T-cell (primary cell): ENCODE measurements at regions not wholly inside any gene's neighbourhood (a gene's known extent, or its start where the extent isn't known, plus 50 kb on each side); places are given as distances from the start of the nearest gene placed in this dataset.
A peak's percentile ranks its signal among the peaks of the same experiment; 100 is the strongest.

Experiments used
- ATAC-seq, 4 experiments: fragments of 200-7000 bp in 3 of 4; fragments of 150-1000 bp in 1 of 4; cut with Tn5 transposase; replicated peaks in 1 of 4; 1 replicate in 3 of 4; 2 replicates in 1 of 4; pipeline ENCODE4 v1.10.0; 2021; ENCODE audit warnings: moderate library complexity in 3 of 4, mild to moderate bottlenecking in 2 of 4, moderate number of reproducible peaks in 1 of 4
- CTCF ChIA-PET, 2 donors: fragments of 300-600 bp; sonication (Branson Sonifier 250); formaldehyde crosslinking; loops; one replicate each; lab custom pipeline; 2022; ENCODE audit warnings: antibody characterized with exemption in 2 of 2; lab: Charles Lee
- POLR2A ChIA-PET, 2 donors: fragments of 300-600 bp; sonication (Branson Sonifier 250); formaldehyde crosslinking; loops; one replicate each; lab custom pipeline; 2022; ENCODE audit warnings: antibody characterized with exemption in 2 of 2; lab: Charles Lee
- DNase-seq, 35 experiments: peaks; one replicate each; pipeline versions ENCODE4 v3.0.0 to v3.0.0-alpha.2; 2013 to 2023
- H3K27ac ChIP-seq: one replicate; pipeline ENCODE4 v1.5.1; 2013; ENCODE audit warnings: low read length
- H3K27me3 ChIP-seq, 2 experiments: replicated peaks in 1 of 2; 1 replicate in 1 of 2; 2 replicates in 1 of 2; pipeline versions ENCODE4 v1.6.1 to v1.7.0; 2013; ENCODE audit warnings: low read length in 1 of 2, mixed read lengths in 1 of 2; ENCODE audit not compliant: control insufficient read depth in 2 of 2, insufficient read depth in 2 of 2; ENCODE audit errors: extremely low read depth in 1 of 2
- H3K36me3 ChIP-seq, 2 donors: 1 replicate in 1 of 2; 2 replicates in 1 of 2; pipeline versions ENCODE4 v1.6.1 to v1.7.0; 2013; ENCODE audit warnings: low read length in 1 of 2; ENCODE audit not compliant: control insufficient read depth in 2 of 2, insufficient read depth in 1 of 2; ENCODE audit errors: extremely low read depth in 1 of 2
- H3K4me1 ChIP-seq, 2 experiments: 1 replicate in 1 of 2; 2 replicates in 1 of 2; pipeline versions ENCODE4 v1.6.1 to v1.7.0; 2013; ENCODE audit warnings: low read length in 2 of 2, mixed read lengths in 1 of 2; ENCODE audit not compliant: insufficient read depth in 2 of 2, control insufficient read depth in 1 of 2; ENCODE audit errors: extremely low read depth in 1 of 2
- H3K4me3 ChIP-seq, 2 donors: 1 replicate in 1 of 2; 2 replicates in 1 of 2; pipeline versions ENCODE4 v1.5.1 to v1.7.0; 2013; ENCODE audit warnings: mild to moderate bottlenecking in 2 of 2, low read length in 1 of 2, moderate library complexity in 1 of 2; ENCODE audit not compliant: control insufficient read depth in 1 of 2; ENCODE audit errors: extremely low read depth in 1 of 2
- H3K9me3 ChIP-seq: 2 replicates; pipeline ENCODE4 v1.7.0; 2013
- H3K27ac Mint-ChIP-seq, 2 donors: one replicate each; pipeline ENCODE4 v1.8.0; 2020 to 2021; ENCODE audit warnings: mild to moderate bottlenecking in 2 of 2, mixed read lengths in 2 of 2
- H3K27me3 Mint-ChIP-seq, 2 donors: one replicate each; pipeline ENCODE4 v1.8.0; 2021 to 2022; ENCODE audit warnings: mixed read lengths in 2 of 2
- H3K36me3 Mint-ChIP-seq: one replicate; pipeline ENCODE4 v1.8.0; 2021; ENCODE audit warnings: mixed read lengths
- H3K4me1 Mint-ChIP-seq, 3 donors: one replicate each; pipeline ENCODE4 v1.8.0; 2020 to 2022; ENCODE audit warnings: mixed read lengths in 3 of 3, mild to moderate bottlenecking in 1 of 3
- H3K4me3 Mint-ChIP-seq, 3 donors: one replicate each; pipeline ENCODE4 v1.8.0; 2020 to 2022; ENCODE audit warnings: mild to moderate bottlenecking in 3 of 3, mixed read lengths in 3 of 3, moderate library complexity in 3 of 3
- H3K9me3 Mint-ChIP-seq, 3 donors: one replicate each; pipeline ENCODE4 v1.8.0; 2020 to 2022; ENCODE audit warnings: mixed read lengths in 3 of 3
- WGBS: methylation state at CpG from one replicate; pipeline ENCODE4 v1.1.5; 2013; ENCODE audit warnings: missing lambda C conversion rate; ENCODE audit not compliant: insufficient coverage; 5-methylcytosine and 5-hydroxymethylcytosine counted together

- Histone ChIP-seq H3K27ac (no peak overlapping the region), H3K4me1 (peaks cover 17 to 77% of the 10 kb centered on the region in 2 experiments), H3K4me3 (no peak overlapping the region), H3K9me3 (no peaks in the 10 kb centered on the region), H3K27me3 (no peaks in the 10 kb centered on the region), H3K36me3 (no peaks in the 10 kb centered on the region)
- peaks cover 0 to 5% of the 10 kb centered on the region in 2 donors for H3K27me3 Mint-ChIP-seq
- ATAC-seq (no peak), DNase-seq (no peak)
- POLR2A ChIA-PET: no interaction called here
- CTCF ChIA-PET: interaction anchor here in 1 of 2 donors (1.1 kb wide), 1 partner anchor 18 kb away, joined by 3 read pairs; no protein-coding TSS in a partner anchor
- 100% methylated on average over 1 of the region's 1 CpG for WGBS
- no peak overlapping the region for H3K27ac Mint-ChIP-seq
- no peaks in the 10 kb centered on the region for H3K9me3 Mint-ChIP-seq
- H3K36me3 Mint-ChIP-seq: no peaks in the 10 kb centered on the region
- H3K4me3 Mint-ChIP-seq: no peak overlapping the region
- H3K4me1 Mint-ChIP-seq: peaks cover 44 to 68% (median 58%) of the 10 kb centered on the region in 3 donors
Measured at GRCh38 chr1:229032375-229032774, 238.5 kb upstream of the RAB4A start.

GRCh38 chr1:229033480-229033879 is 237.4 kb upstream of the RAB4A start:
- H3K27ac ChIP-seq: no peak overlapping the region
- ATAC-seq: no peak

GRCh38 chr1:229034342-229034741 is 236.6 kb upstream of the RAB4A start:
- CTCF ChIA-PET: interaction anchor here in 1 of 2 donors (0.6 kb wide), 1 partner anchor 149 kb away, joined by 4 read pairs; no protein-coding TSS in a partner anchor
- no peak for ATAC-seq
- Histone ChIP-seq H3K4me1 (peaks cover 12 to 63% of the 10 kb centered on the region in 2 experiments), H3K9me3 (no peaks in the 10 kb centered on the region), H3K27ac (no peak overlapping the region), H3K27me3 (no peaks in the 10 kb centered on the region), H3K4me3 (no peak overlapping the region), H3K36me3 (no peaks in the 10 kb centered on the region)
- no peak for DNase-seq
- POLR2A ChIA-PET: interaction anchor here in 1 of 2 donors (0.5 to 0.7 kb wide), 3 partner anchors 9 to 13 kb away, joined by 3 to 7 read pairs (median 4); no protein-coding TSS in a partner anchor
- H3K4me3 Mint-ChIP-seq: no peak overlapping the region
- WGBS: no CpG with 5 or more reads among the region's 3 CpGs
- H3K27ac Mint-ChIP-seq: peak overlapping the region in 1 of 2 donors; percentile 83
- H3K4me1 Mint-ChIP-seq: peaks cover 39 to 76% (median 56%) of the 10 kb centered on the region in 3 donors
- no peaks in the 10 kb centered on the region for H3K36me3 Mint-ChIP-seq
- H3K27me3 Mint-ChIP-seq: peaks cover 7 to 12% of the 10 kb centered on the region in 2 donors
- no peaks in the 10 kb centered on the region for H3K9me3 Mint-ChIP-seq

More at GRCh38 chr1:229033480-229033879, 237.4 kb upstream of the RAB4A start:
- Histone ChIP-seq H3K27me3 (no peaks in the 10 kb centered on the region), H3K9me3 (no peaks in the 10 kb centered on the region), H3K4me1 (peaks cover 12 to 70% of the 10 kb centered on the region in 2 experiments), H3K36me3 (no peaks in the 10 kb centered on the region), H3K4me3 (no peak overlapping the region)
- ChIA-PET POLR2A (no interaction called here), CTCF (no interaction called here)
- Mint-ChIP-seq H3K9me3 (no peaks in the 10 kb centered on the region), H3K27me3 (peaks cover under 1 to 9% of the 10 kb centered on the region in 2 donors), H3K27ac (peak overlapping the region in 1 of 2 donors; percentile 62), H3K4me3 (no peak overlapping the region), H3K36me3 (no peaks in the 10 kb centered on the region), H3K4me1 (peaks cover 39 to 71% (median 56%) of the 10 kb centered on the region in 3 donors)
- 80% methylated on average over 4 of the region's 4 CpGs for WGBS
- no peak for DNase-seq

GRCh38 chr1:229035054-229035747 is 235.7 kb upstream of the RAB4A start:
- POLR2A ChIA-PET: interaction anchor here in 1 of 2 donors (0.6 kb wide), 1 partner anchor 8 kb away, joined by 3 read pairs; no protein-coding TSS in a partner anchor
- no peak overlapping the region for H3K4me3 ChIP-seq
- H3K4me1 ChIP-seq: peaks cover 12 to 58% of the 10 kb centered on the region in 2 experiments
- Mint-ChIP-seq H3K4me1 (peaks cover 39 to 76% (median 56%) of the 10 kb centered on the region in 3 donors), H3K27me3 (peaks cover 12% of the 10 kb centered on the region in 2 donors), H3K4me3 (peak overlapping the region in 1 of 3 donors; percentile 37), H3K36me3 (no peaks in the 10 kb centered on the region), H3K27ac (peak overlapping the region; percentile 75 to 83), H3K9me3 (no peaks in the 10 kb centered on the region)
- H3K9me3 ChIP-seq: no peaks in the 10 kb centered on the region
- CTCF ChIA-PET: no interaction called here
- peak in 3 of 4 experiments; percentile 48 to 72 (median 63) for ATAC-seq
- H3K36me3 ChIP-seq: no peaks in the 10 kb centered on the region
- peak in 1 of 35 experiments; percentile 14 for DNase-seq
- H3K27ac ChIP-seq: peak overlapping the region; percentile 45
- H3K27me3 ChIP-seq: no peaks in the 10 kb centered on the region
- WGBS: 60% methylated on average over 2 of the region's 6 CpGs

- H3K9me3 Mint-ChIP-seq: no peaks in the 10 kb centered on the region
- peaks cover 39 to 76% (median 56%) of the 10 kb centered on the region in 3 donors for H3K4me1 Mint-ChIP-seq
- peaks cover 12 to 16% of the 10 kb centered on the region in 2 donors for H3K27me3 Mint-ChIP-seq
- H3K36me3 ChIP-seq: no peaks in the 10 kb centered on the region
- ChIA-PET CTCF (no interaction called here), POLR2A (no interaction called here)
- no CpG with 5 or more reads among the region's 2 CpGs for WGBS
- peak overlapping the region; percentile 75 to 83 for H3K27ac Mint-ChIP-seq
- no peaks in the 10 kb centered on the region for H3K27me3 ChIP-seq
- peak in 1 of 4 experiments; percentile 22 for ATAC-seq
- H3K4me3 Mint-ChIP-seq: peak overlapping the region in 2 of 3 donors; percentile 7 to 37
- H3K27ac ChIP-seq: peak overlapping the region; percentile 45
- peaks cover 12 to 58% of the 10 kb centered on the region in 2 experiments for H3K4me1 ChIP-seq
- no peaks in the 10 kb centered on the region for H3K36me3 Mint-ChIP-seq
- no peak for DNase-seq
- H3K9me3 ChIP-seq: no peaks in the 10 kb centered on the region
- H3K4me3 ChIP-seq: no peak overlapping the region
Measured at GRCh38 chr1:229035748-229036082, 235.2 kb upstream of the RAB4A start.

DNA sequence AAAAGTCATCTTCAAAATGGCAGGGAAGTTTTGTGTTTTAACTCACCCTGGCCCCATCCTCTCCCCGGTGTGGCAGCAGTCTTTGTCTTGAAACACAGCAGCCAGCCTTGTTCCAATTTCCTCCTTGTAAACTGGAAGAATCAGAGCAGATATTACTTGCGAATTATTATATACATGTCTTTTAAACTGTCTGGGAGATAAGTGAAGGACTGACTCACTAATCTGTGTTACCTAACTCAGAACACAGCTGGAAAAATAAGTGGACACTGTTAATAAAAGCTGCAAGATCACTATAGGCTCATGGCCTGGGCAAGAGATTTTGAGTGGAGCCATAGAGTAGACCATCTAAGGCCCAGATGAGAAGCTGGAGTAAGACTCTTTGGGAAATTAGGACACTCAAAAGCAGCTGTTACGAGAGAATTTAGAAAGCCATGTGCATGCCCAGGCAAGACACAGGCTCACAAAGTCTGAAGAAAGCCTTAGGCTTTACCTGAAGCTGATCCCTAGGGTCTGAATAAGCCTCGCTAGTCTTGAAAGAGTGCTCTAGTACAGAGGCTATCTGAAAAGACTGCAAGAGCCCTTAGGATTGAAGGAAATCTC is 233.0 kb upstream of the RAB4A start:
- no peak for ATAC-seq
- H3K36me3 Mint-ChIP-seq: no peaks in the 10 kb centered on the region
- POLR2A ChIA-PET: no interaction called here

More for the DNA sequence above, 233.0 kb upstream of the RAB4A start:
- no peaks in the 10 kb centered on the region for H3K36me3 ChIP-seq
- no peaks in the 10 kb centered on the region for H3K9me3 ChIP-seq
- peaks cover 12 to 40% of the 10 kb centered on the region in 2 experiments for H3K4me1 ChIP-seq
- DNase-seq: no peak
- H3K27ac ChIP-seq: no peak overlapping the region
- CTCF ChIA-PET: no interaction called here
- H3K4me3 Mint-ChIP-seq: no peak overlapping the region
- H3K27me3 Mint-ChIP-seq: peaks cover 12 to 16% of the 10 kb centered on the region in 2 donors
- H3K4me1 Mint-ChIP-seq: peaks cover 32 to 62% (median 47%) of the 10 kb centered on the region in 3 donors
- H3K27ac Mint-ChIP-seq: no peak overlapping the region
- H3K27me3 ChIP-seq: peaks cover 0 to 3% of the 10 kb centered on the region in 2 experiments
- 100% methylated on average over 1 of the region's 4 CpGs for WGBS
- H3K4me3 ChIP-seq: no peak overlapping the region
- H3K9me3 Mint-ChIP-seq: no peaks in the 10 kb centered on the region
